BLaER1 treated with 17β-estradiol and CSF1 and Interleukin-3, amounts not matched to agents 10 nM and 100 nM (cell line): ENCODE measurements at regions not wholly inside any gene's neighbourhood (a gene's known extent, or its start where the extent isn't known, plus 50 kb on each side); places are given as distances from the start of the nearest gene placed in this dataset.

Experiments used
- H3K27ac ChIP-seq, 11 experiments: shearing (Covaris generic); formaldehyde crosslinking; 2 replicates each; pipeline ENCODE4 v1.8.1; 2022
- H3K27me3 ChIP-seq, 11 experiments: shearing (Covaris generic); formaldehyde crosslinking; 2 replicates each; pipeline ENCODE4 v1.8.1; 2022
- H3K36me3 ChIP-seq, 11 experiments: shearing (Covaris generic); formaldehyde crosslinking; 2 replicates each; pipeline ENCODE4 v1.8.1; 2022
- H3K4me1 ChIP-seq, 10 experiments: shearing (Covaris generic); formaldehyde crosslinking; 2 replicates each; pipeline ENCODE4 v1.8.1; 2022
- H3K4me2 ChIP-seq, 11 experiments: shearing (Covaris generic); formaldehyde crosslinking; 2 replicates each; pipeline ENCODE4 v1.8.1; 2022
- H3K4me3 ChIP-seq, 10 experiments: shearing (Covaris generic); formaldehyde crosslinking; 2 replicates each; pipeline ENCODE4 v1.8.1; 2022
- H3K9ac ChIP-seq, 11 experiments: shearing (Covaris generic); formaldehyde crosslinking; 2 replicates each; pipeline ENCODE4 v1.8.1; 2022
- H3K9me3 ChIP-seq, 11 experiments: shearing (Covaris generic); formaldehyde crosslinking; replicated peaks in 1 of 11; 2 replicates each; pipeline ENCODE4 v1.8.1; 2022
- H4K20me1 ChIP-seq, 11 experiments: shearing (Covaris generic); formaldehyde crosslinking; 2 replicates each; pipeline ENCODE4 v1.8.1; 2022
- Cebpa-rat ChIP-seq, 11 experiments: shearing (Covaris generic); IDR thresholded peaks; 2 replicates each; pipeline ENCODE4 v1.8.1; 2022

DNA sequence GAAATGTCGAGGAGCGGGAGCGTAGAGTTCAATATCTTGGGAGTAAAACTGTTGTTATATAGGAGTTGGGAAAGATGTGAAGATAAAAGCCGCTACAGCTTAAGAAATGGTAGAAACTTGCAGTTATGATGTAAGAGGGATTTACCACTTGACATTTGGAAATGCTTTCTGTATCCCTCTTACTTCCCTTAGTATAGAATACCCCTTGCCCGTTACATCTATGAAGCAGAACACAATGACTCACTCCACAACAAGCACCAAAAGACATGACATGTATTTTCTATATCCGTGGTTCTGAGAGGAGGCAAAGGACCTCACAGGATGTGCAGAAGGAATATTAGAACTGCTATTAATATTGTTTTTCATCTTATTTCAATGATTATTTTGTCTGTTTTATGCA is 254.2 kb upstream of the NR2F2 start:
- H4K20me1 ChIP-seq, result no peaks in the 10 kb centered on the region
- H3K4me3 ChIP-seq, result no peak overlapping the region
- no peak overlapping the region for H3K27ac ChIP-seq
- H3K9me3 ChIP-seq, result no peaks in the 10 kb centered on the region
- TF ChIP-seq Cebpa-rat (IDR thresholded peaks at IDR 0.05), result no peak
- H3K36me3 ChIP-seq, result no peaks in the 10 kb centered on the region
- no peaks in the 10 kb centered on the region for H3K4me1 ChIP-seq
- H3K27me3 ChIP-seq, result no peaks in the 10 kb centered on the region
- no peak overlapping the region for H3K4me2 ChIP-seq
- no peak overlapping the region for H3K9ac ChIP-seq

GRCh38 chr15:96079041-96079440 is 251.5 kb upstream of the NR2F2 start:
- H4K20me1 ChIP-seq, result no peaks in the 10 kb centered on the region

GRCh38 chr15:96079882-96080281 is 250.6 kb upstream of the NR2F2 start:
- no peak overlapping the region for H3K27ac ChIP-seq
- H4K20me1 ChIP-seq, result no peaks in the 10 kb centered on the region
- H3K9me3 ChIP-seq, result no peaks in the 10 kb centered on the region
- no peak overlapping the region for H3K9ac ChIP-seq
- TF ChIP-seq Cebpa-rat (IDR thresholded peaks at IDR 0.05), result no peak
- H3K4me1 ChIP-seq, result no peaks in the 10 kb centered on the region
- no peak overlapping the region for H3K4me2 ChIP-seq
- H3K4me3 ChIP-seq, result no peak overlapping the region
- H3K27me3 ChIP-seq, result no peaks in the 10 kb centered on the region
- no peaks in the 10 kb centered on the region for H3K36me3 ChIP-seq

More at GRCh38 chr15:96079041-96079440, 251.5 kb upstream of the NR2F2 start:
- H3K9me3 ChIP-seq, result no peaks in the 10 kb centered on the region
- no peak for TF ChIP-seq Cebpa-rat (IDR thresholded peaks at IDR 0.05)
- H3K9ac ChIP-seq, result no peak overlapping the region
- H3K27me3 ChIP-seq, result no peaks in the 10 kb centered on the region
- H3K4me3 ChIP-seq, result no peak overlapping the region
- H3K4me2 ChIP-seq, result no peak overlapping the region
- no peak overlapping the region for H3K27ac ChIP-seq
- no peaks in the 10 kb centered on the region for H3K36me3 ChIP-seq
- no peaks in the 10 kb centered on the region for H3K4me1 ChIP-seq

DNA sequence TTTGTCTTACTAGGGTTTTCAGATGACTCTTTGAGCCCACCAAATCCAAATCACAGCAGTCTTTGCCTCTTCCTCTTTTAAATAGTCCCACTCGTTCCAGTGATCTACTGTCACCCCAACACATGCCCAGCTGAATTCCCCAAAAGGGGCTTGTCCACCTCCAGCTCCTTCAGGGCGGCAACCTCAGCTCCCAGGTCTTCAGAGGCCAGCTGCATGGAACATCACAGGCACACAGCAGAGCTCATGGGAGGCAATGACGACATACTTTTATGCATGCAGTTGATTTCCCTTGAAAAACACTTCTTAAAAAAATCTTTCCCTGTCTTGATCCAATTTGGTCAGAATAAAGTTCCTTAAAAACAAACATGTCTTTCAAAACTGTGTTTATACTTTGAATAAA is 244.3 kb upstream of the NR2F2 start:
- no peak overlapping the region for H3K4me2 ChIP-seq
- no peaks in the 10 kb centered on the region for H3K36me3 ChIP-seq
- no peak for TF ChIP-seq Cebpa-rat (IDR thresholded peaks at IDR 0.05)
- H3K27me3 ChIP-seq, result no peaks in the 10 kb centered on the region
- no peak overlapping the region for H3K9ac ChIP-seq
- H3K4me1 ChIP-seq, result peaks cover 0 to 7% (median 0%) of the 10 kb centered on the region in 10 experiments; a peak in 1 of 20 replicates
- H3K9me3 ChIP-seq, result no peaks in the 10 kb centered on the region
- no peaks in the 10 kb centered on the region for H4K20me1 ChIP-seq
- H3K4me3 ChIP-seq, result no peak overlapping the region
- no peak overlapping the region for H3K27ac ChIP-seq

- Histone ChIP-seq H3K9ac (no peak overlapping the region), H3K27me3 (no peaks in the 10 kb centered on the region)
These were observed 243.2 kb upstream of the NR2F2 start for GRCh38 chr15:96087180-96087884.

DNA sequence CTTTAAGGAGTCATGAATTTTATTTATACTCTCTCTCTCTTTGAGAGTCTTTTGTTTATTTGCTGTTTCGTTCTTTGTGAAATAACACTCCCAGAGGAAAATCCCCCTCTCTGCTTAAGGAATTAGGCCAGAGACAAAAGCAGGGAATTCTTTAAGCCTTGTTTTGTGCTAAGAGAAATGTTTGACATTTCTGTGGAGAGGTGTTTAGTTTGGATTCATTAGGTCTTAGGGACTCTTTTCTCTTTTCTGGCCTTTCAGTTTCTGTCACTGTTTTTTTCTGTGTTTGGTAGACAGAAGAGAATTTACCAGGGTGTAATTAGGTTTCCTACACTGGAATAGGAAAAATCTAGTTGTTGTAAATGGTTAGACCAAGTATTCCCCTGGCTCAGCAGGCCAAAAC is 241.8 kb upstream of the NR2F2 start:
- no peak for TF ChIP-seq Cebpa-rat (IDR thresholded peaks at IDR 0.05)
- Histone ChIP-seq H3K9ac (no peak overlapping the region), H3K27ac (no peak overlapping the region), H3K4me3 (no peak overlapping the region), H3K4me1 (peaks cover 0 to 7% (median 0%) of the 10 kb centered on the region in 10 experiments; a peak in 1 of 20 replicates), H3K27me3 (no peaks in the 10 kb centered on the region), H3K9me3 (no peaks in the 10 kb centered on the region), H3K4me2 (no peak overlapping the region), H4K20me1 (no peaks in the 10 kb centered on the region), H3K36me3 (no peaks in the 10 kb centered on the region)

More at GRCh38 chr15:96087180-96087884, 243.2 kb upstream of the NR2F2 start:
- Histone ChIP-seq H3K9me3 (no peaks in the 10 kb centered on the region), H3K4me2 (peak overlapping the region in 2 of 11 experiments; percentile 6 to 15; a peak in 1 of 22 replicates), H3K4me1 (peaks cover 0 to 7% (median 0%) of the 10 kb centered on the region in 10 experiments; a peak in 1 of 20 replicates), H3K36me3 (no peaks in the 10 kb centered on the region), H3K4me3 (no peak overlapping the region), H4K20me1 (no peaks in the 10 kb centered on the region), H3K27ac (no peak overlapping the region)
- no peak for TF ChIP-seq Cebpa-rat (IDR thresholded peaks at IDR 0.05)

DNA sequence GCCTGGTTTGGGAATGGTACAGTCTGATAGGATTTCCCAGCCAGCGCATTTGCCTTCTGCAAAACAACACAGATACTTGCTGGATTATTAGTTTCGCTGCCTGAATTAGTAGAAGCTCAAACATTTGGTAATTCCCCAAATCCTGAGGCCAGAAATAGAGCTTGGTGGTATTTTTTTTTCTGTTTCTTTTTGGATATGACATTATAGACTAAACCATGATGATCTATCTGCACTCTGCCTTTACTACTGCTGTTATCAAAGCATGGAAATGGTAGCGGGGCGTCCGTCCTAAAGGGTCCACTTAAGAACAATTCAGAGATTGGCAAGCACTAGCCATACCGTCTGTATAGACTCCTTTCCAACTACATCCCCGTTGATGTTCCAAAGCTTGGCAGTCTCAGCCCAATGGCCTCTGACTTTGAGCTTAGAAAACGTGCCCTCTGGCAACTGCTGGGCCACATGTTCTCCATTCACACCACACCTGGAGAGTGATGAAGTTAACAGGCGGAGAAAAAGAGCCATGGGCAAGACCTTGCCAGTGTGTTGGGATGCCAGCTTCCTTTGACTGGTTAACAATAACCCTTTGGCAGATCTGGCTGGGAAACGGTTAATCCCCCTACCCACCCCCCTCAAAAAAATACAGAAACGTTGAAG is 241.0 kb upstream of the NR2F2 start:
- Histone ChIP-seq H3K4me1 (peaks cover 0 to 7% (median 0%) of the 10 kb centered on the region in 10 experiments; a peak in 1 of 20 replicates), H3K9me3 (no peaks in the 10 kb centered on the region), H3K4me2 (no peak overlapping the region), H4K20me1 (no peaks in the 10 kb centered on the region), H3K36me3 (no peaks in the 10 kb centered on the region), H3K27ac (no peak overlapping the region), H3K4me3 (no peak overlapping the region), H3K27me3 (no peaks in the 10 kb centered on the region), H3K9ac (no peak overlapping the region)
- no peak for TF ChIP-seq Cebpa-rat (IDR thresholded peaks at IDR 0.05)

- TF ChIP-seq Cebpa-rat (IDR thresholded peaks at IDR 0.05), result no peak
- H3K9me3 ChIP-seq, result no peaks in the 10 kb centered on the region
- no peak overlapping the region for H3K9ac ChIP-seq
- H3K27ac ChIP-seq, result no peak overlapping the region
- no peaks in the 10 kb centered on the region for H3K27me3 ChIP-seq
- no peak overlapping the region for H3K4me2 ChIP-seq
- no peaks in the 10 kb centered on the region for H3K36me3 ChIP-seq
- H3K4me1 ChIP-seq, result peaks cover 0 to 6% (median 0%) of the 10 kb centered on the region in 10 experiments; a peak in 1 of 20 replicates
- H3K4me3 ChIP-seq, result no peak overlapping the region
- no peaks in the 10 kb centered on the region for H4K20me1 ChIP-seq
These were observed 238.3 kb upstream of the NR2F2 start for GRCh38 chr15:96092186-96092585.

- H3K4me2 ChIP-seq, result no peak overlapping the region
- H3K36me3 ChIP-seq, result no peaks in the 10 kb centered on the region
- H3K27ac ChIP-seq, result no peak overlapping the region
- no peaks in the 10 kb centered on the region for H3K9me3 ChIP-seq
- H3K9ac ChIP-seq, result no peak overlapping the region
- H3K4me3 ChIP-seq, result no peak overlapping the region
- no peaks in the 10 kb centered on the region for H4K20me1 ChIP-seq
- TF ChIP-seq Cebpa-rat (IDR thresholded peaks at IDR 0.05), result no peak
- no peaks in the 10 kb centered on the region for H3K4me1 ChIP-seq
- H3K27me3 ChIP-seq, result no peaks in the 10 kb centered on the region
These were observed 237.4 kb upstream of the NR2F2 start for GRCh38 chr15:96093063-96093462.

DNA sequence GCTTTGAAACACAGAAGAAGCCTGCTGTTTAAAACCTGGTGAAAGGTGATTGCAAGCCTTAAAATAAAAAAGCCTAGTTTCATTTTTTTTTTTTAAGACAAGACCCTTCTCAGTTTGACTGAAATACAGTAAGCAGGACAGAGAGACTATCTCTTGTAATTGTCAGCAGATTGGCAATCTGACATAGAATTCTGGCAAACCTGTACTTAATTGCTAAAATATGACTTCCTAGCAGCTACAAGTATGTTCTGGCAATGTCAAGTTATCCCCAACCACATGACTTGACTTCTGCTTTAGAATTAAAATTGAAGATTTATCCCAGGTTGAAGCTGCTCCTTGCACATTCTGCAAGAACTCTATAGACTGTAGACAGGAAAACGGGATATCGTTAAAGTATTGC is 232.8 kb upstream of the NR2F2 start:
- TF ChIP-seq Cebpa-rat (IDR thresholded peaks at IDR 0.05), result no peak
- Histone ChIP-seq H3K4me2 (no peak overlapping the region), H3K27ac (no peak overlapping the region), H3K36me3 (no peaks in the 10 kb centered on the region), H3K4me1 (no peaks in the 10 kb centered on the region), H3K4me3 (no peak overlapping the region), H3K27me3 (no peaks in the 10 kb centered on the region), H3K9ac (no peak overlapping the region), H3K9me3 (no peaks in the 10 kb centered on the region), H4K20me1 (no peaks in the 10 kb centered on the region)
